Fibroblast of lung (primary cell): ENCODE measurements at regions not wholly inside any gene's neighbourhood (a gene's known extent, or its start where the extent isn't known, plus 50 kb on each side); places are given as distances from the start of the nearest gene placed in this dataset.

Source experiments
- EZH2 ChIP-seq: IDR thresholded peaks from 2 replicates; pipeline ENCODE4 v1.5.1; 2012; ENCODE audit warnings: low read length, control low read depth, mild to moderate bottlenecking; ENCODE audit errors: missing control alignments
- TF ChIP-seq, protein P1 (sequence below), 2 donors: IDR thresholded peaks in 1 of 2; conservative IDR thresholded peaks in 1 of 2; 1 replicate in 1 of 2; 2 replicates in 1 of 2; pipeline ENCODE4 v1.5.1; 2011 to 2012; ENCODE audit warnings: low read length in 2 of 2, control low read depth in 1 of 2, inconsistent platforms in 1 of 2, low read depth in 1 of 2, mild to moderate bottlenecking in 1 of 2

DNA sequence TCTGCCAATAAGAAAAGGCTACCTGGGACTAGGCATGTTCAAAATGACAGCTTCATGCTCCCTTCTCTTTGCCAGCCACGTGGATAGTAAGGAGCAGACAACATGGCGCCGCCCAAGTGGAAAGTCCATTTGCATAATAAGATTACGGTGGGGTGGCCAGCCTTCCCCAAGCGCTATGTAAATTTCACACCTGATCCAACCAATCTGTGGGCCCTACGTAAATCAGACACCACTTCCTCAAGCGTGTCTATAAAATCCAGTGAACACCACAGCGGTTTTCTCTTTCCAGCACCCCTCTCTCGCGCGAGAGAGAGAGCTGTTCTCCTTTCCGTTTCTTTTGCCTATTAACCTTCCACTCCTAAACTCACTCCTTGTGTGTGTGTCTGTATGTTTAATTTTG is 140.3 kb upstream of the ERCC4 start:
- TF ChIP-seq, protein P1, sequence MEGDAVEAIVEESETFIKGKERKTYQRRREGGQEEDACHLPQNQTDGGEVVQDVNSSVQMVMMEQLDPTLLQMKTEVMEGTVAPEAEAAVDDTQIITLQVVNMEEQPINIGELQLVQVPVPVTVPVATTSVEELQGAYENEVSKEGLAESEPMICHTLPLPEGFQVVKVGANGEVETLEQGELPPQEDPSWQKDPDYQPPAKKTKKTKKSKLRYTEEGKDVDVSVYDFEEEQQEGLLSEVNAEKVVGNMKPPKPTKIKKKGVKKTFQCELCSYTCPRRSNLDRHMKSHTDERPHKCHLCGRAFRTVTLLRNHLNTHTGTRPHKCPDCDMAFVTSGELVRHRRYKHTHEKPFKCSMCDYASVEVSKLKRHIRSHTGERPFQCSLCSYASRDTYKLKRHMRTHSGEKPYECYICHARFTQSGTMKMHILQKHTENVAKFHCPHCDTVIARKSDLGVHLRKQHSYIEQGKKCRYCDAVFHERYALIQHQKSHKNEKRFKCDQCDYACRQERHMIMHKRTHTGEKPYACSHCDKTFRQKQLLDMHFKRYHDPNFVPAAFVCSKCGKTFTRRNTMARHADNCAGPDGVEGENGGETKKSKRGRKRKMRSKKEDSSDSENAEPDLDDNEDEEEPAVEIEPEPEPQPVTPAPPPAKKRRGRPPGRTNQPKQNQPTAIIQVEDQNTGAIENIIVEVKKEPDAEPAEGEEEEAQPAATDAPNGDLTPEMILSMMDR (conservative IDR thresholded peaks at IDR 0.05 in 1 of 2, IDR thresholded peaks at IDR 0.05 in 1 of 2; ENCODE audit: low read depth in 1 of 2, low read length in 2 of 2) = no peak
- no peak for TF ChIP-seq EZH2
